Upper lobe of right lung (tissue), 1 donor: ENCODE measurements at regions not wholly inside any gene's neighbourhood (a gene's known extent, or its start where the extent isn't known, plus 50 kb on each side); places are given as distances from the start of the nearest gene placed in this dataset.
A peak's percentile ranks its signal among the peaks of the same experiment; 100 is the strongest.

Experiments used
- ATAC-seq: fragments of 200-7000 bp; cut with Tn5 transposase; one replicate; pipeline ENCODE4 v1.9.1; 2020; ENCODE audit warnings: mild to moderate bottlenecking, moderate library complexity
- DNase-seq: peaks from one replicate; pipeline ENCODE4 v3.0.0-alpha.2; 2020
- H3K27ac ChIP-seq: fragments of 200-600 bp; one replicate; pipeline ENCODE4 v1.8.0; 2022
- H3K27me3 ChIP-seq: fragments of 200-600 bp; one replicate; pipeline ENCODE4 v1.8.0; 2022; ENCODE audit warnings: mild to moderate bottlenecking
- H3K36me3 ChIP-seq: fragments of 200-600 bp; one replicate; pipeline ENCODE4 v1.8.0; 2022
- H3K4me1 ChIP-seq: fragments of 200-600 bp; one replicate; pipeline ENCODE4 v1.8.0; 2022
- H3K4me3 ChIP-seq: fragments of 200-600 bp; one replicate; pipeline ENCODE4 v1.8.0; 2022; ENCODE audit warnings: mild to moderate bottlenecking
- H3K9me3 ChIP-seq: fragments of 200-600 bp; one replicate; pipeline ENCODE4 v1.8.0; 2022
- CTCF ChIP-seq: fragments of 200-600 bp; IDR thresholded peaks from one replicate; pipeline ENCODE4 v1.8.0; 2022; ENCODE audit warnings: antibody characterized with exemption
- intact Hi-C: fragments of 100-400 bp; cut with DNase I; formaldehyde crosslinking; loops from one replicate; pipeline ENCODE4 v1.11.0; 2022
- donor health status: DM: no; HTN: yes; CAD: no; lungs with severe emphysema.

GRCh38 chr10:55144001-55144400, 343.0 kb upstream of the PCDH15 start:
- H3K4me3 ChIP-seq: no peak overlapping the region
- DNase-seq: no peak
- H3K36me3 ChIP-seq: no peaks in the 10 kb centered on the region
- TF ChIP-seq CTCF: no peak
- no peaks in the 10 kb centered on the region for H3K27me3 ChIP-seq
- intact Hi-C loops: no loop called here
- no peak overlapping the region for H3K27ac ChIP-seq
- H3K9me3 ChIP-seq: no peaks in the 10 kb centered on the region
- no peaks in the 10 kb centered on the region for H3K4me1 ChIP-seq
- no peak for ATAC-seq

- TF ChIP-seq CTCF: no peak
- no peak for ATAC-seq
- DNase-seq: no peak
- Histone ChIP-seq H3K27me3 (no peaks in the 10 kb centered on the region), H3K4me1 (no peaks in the 10 kb centered on the region), H3K9me3 (no peaks in the 10 kb centered on the region), H3K4me3 (no peak overlapping the region), H3K27ac (no peak overlapping the region), H3K36me3 (no peaks in the 10 kb centered on the region)
- intact Hi-C loops: no loop called here
Observed at GRCh38 chr10:55141892-55142291, 340.9 kb upstream of the PCDH15 start.

- ATAC-seq: no peak
- no peaks in the 10 kb centered on the region for H3K4me1 ChIP-seq
- no peaks in the 10 kb centered on the region for H3K27me3 ChIP-seq
- no peak for DNase-seq
- no peaks in the 10 kb centered on the region for H3K36me3 ChIP-seq
- intact Hi-C loops: no loop called here
- no peak overlapping the region for H3K4me3 ChIP-seq
- H3K9me3 ChIP-seq: no peaks in the 10 kb centered on the region
- H3K27ac ChIP-seq: no peak overlapping the region
- TF ChIP-seq CTCF: no peak
Observed at GRCh38 chr10:55137063-55137462, 336.0 kb upstream of the PCDH15 start.

- Histone ChIP-seq H3K27me3 (no peaks in the 10 kb centered on the region), H3K9me3 (no peaks in the 10 kb centered on the region), H3K4me3 (no peak overlapping the region), H3K27ac (no peak overlapping the region), H3K36me3 (no peaks in the 10 kb centered on the region), H3K4me1 (no peaks in the 10 kb centered on the region)
- no peak for TF ChIP-seq CTCF
- DNase-seq: no peak
- no peak for ATAC-seq
- intact Hi-C loops: no loop called here
Observed at GRCh38 chr10:55104738-55105137, 303.7 kb upstream of the PCDH15 start.

GRCh38 chr10:55098452-55098851, 297.4 kb upstream of the PCDH15 start:
- DNase-seq (no peak), ATAC-seq (no peak)
- no peak overlapping the region for H3K4me3 ChIP-seq
- H3K9me3 ChIP-seq: no peaks in the 10 kb centered on the region
- H3K36me3 ChIP-seq: no peaks in the 10 kb centered on the region
- no peaks in the 10 kb centered on the region for H3K4me1 ChIP-seq
- no peaks in the 10 kb centered on the region for H3K27me3 ChIP-seq
- no peak for TF ChIP-seq CTCF
- intact Hi-C loops: no loop called here
- H3K27ac ChIP-seq: no peak overlapping the region

- Histone ChIP-seq H3K4me3 (no peak overlapping the region), H3K36me3 (no peaks in the 10 kb centered on the region), H3K9me3 (no peaks in the 10 kb centered on the region), H3K4me1 (no peaks in the 10 kb centered on the region), H3K27ac (no peak overlapping the region), H3K27me3 (no peaks in the 10 kb centered on the region)
- ATAC-seq: no peak
- intact Hi-C loops: no loop called here
- peak; percentile 78 for TF ChIP-seq CTCF
- DNase-seq: no peak
Observed at GRCh38 chr10:55091691-55092328, 290.8 kb upstream of the PCDH15 start.
